Chondrocyte (in vitro differentiated cells): ENCODE measurements at regions not wholly inside any gene's neighbourhood (a gene's known extent, or its start where the extent isn't known, plus 50 kb on each side); places are given as distances from the start of the nearest gene placed in this dataset.

Experiments
- DNase-seq: peaks from one replicate; pipeline ENCODE4 v3.0.0; 2021; ENCODE audit warnings: mixed read lengths, low spot score
- H3K27ac Mint-ChIP-seq: one replicate; pipeline ENCODE4 v1.8.0; 2021; ENCODE audit warnings: mild to moderate bottlenecking, moderate library complexity, mixed read lengths; ENCODE audit not compliant: unreplicated experiment
- H3K27me3 Mint-ChIP-seq: 2 replicates; pipeline ENCODE4 v1.8.0; 2021; ENCODE audit warnings: low read depth, mixed read lengths
- H3K36me3 Mint-ChIP-seq: 2 replicates; pipeline ENCODE4 v1.8.0; 2021; ENCODE audit warnings: low read depth, mixed read lengths
- H3K4me1 Mint-ChIP-seq: 2 replicates; pipeline ENCODE4 v1.8.0; 2021; ENCODE audit warnings: low read depth, mild to moderate bottlenecking, mixed read lengths
- H3K4me3 Mint-ChIP-seq: one replicate; pipeline ENCODE4 v1.8.0; 2021; ENCODE audit warnings: mild to moderate bottlenecking, moderate library complexity, mixed read lengths; ENCODE audit not compliant: unreplicated experiment
- H3K9me3 Mint-ChIP-seq: 2 replicates; pipeline ENCODE4 v1.8.0; 2021; ENCODE audit warnings: low read depth, mixed read lengths
- TF ChIP-seq, protein P1 (sequence below): fragments of 200-600 bp; sonication (generic); IDR thresholded peaks from 2 replicates; pipeline ENCODE4 v1.5.0; 2021; ENCODE audit warnings: antibody characterized with exemption, mild to moderate bottlenecking, moderate library complexity

DNA sequence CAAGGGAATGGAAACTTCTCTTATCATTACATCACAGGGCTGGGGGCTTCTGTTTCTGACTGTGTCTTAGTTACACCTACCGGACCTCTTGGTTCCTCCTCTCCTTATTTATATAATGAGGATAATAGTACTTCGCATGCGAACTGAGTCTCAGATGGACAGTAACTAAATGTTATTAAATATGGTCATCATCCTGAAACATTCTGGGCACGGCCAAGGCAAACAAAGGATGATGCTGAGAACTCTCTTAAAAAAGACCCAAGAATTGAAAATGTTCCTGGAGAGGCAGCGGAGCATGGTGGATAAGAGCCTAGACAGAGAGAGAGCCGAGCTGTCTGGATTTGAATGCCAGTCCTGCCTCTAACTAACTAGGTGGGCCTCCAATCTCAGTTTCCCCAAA is 119.8 kb upstream of the SASH1 start:
- H3K27me3 Mint-ChIP-seq, result no peaks in the 10 kb centered on the region
- H3K4me3 Mint-ChIP-seq, result no peak overlapping the region
- TF ChIP-seq, protein P1, sequence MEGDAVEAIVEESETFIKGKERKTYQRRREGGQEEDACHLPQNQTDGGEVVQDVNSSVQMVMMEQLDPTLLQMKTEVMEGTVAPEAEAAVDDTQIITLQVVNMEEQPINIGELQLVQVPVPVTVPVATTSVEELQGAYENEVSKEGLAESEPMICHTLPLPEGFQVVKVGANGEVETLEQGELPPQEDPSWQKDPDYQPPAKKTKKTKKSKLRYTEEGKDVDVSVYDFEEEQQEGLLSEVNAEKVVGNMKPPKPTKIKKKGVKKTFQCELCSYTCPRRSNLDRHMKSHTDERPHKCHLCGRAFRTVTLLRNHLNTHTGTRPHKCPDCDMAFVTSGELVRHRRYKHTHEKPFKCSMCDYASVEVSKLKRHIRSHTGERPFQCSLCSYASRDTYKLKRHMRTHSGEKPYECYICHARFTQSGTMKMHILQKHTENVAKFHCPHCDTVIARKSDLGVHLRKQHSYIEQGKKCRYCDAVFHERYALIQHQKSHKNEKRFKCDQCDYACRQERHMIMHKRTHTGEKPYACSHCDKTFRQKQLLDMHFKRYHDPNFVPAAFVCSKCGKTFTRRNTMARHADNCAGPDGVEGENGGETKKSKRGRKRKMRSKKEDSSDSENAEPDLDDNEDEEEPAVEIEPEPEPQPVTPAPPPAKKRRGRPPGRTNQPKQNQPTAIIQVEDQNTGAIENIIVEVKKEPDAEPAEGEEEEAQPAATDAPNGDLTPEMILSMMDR, result no peak
- no peak for DNase-seq
- peak overlapping the region; percentile 81 for H3K27ac Mint-ChIP-seq
- H3K36me3 Mint-ChIP-seq, result no peaks in the 10 kb centered on the region
- H3K4me1 Mint-ChIP-seq, result peaks cover 22% of the 10 kb centered on the region
- H3K9me3 Mint-ChIP-seq, result no peaks in the 10 kb centered on the region

DNA sequence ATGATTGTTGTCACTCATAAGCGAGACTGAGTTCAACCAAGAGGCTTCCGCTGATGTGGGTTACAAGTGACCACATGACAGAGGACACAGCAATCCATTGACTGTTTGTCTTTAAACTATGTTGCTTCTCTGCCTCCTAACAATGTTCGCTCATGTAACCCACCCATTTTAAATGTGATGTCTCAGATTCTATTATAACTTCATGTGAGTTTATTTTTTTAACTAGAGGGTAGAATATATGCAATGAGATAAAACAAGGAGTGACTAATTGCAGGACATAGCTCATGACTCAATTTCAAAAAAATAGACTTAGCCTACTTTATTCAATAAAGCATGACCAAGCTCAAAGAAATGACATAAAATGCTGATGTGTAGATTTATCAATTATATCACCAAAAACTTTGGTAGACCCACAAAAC is 119.2 kb upstream of the SASH1 start:
- Mint-ChIP-seq H3K4me1 (peaks cover 22% of the 10 kb centered on the region), H3K27ac (peak overlapping the region; percentile 47), H3K36me3 (no peaks in the 10 kb centered on the region), H3K9me3 (no peaks in the 10 kb centered on the region), H3K27me3 (no peaks in the 10 kb centered on the region), H3K4me3 (no peak overlapping the region)
- TF ChIP-seq, protein P1, result no peak
- DNase-seq, result no peak

DNA sequence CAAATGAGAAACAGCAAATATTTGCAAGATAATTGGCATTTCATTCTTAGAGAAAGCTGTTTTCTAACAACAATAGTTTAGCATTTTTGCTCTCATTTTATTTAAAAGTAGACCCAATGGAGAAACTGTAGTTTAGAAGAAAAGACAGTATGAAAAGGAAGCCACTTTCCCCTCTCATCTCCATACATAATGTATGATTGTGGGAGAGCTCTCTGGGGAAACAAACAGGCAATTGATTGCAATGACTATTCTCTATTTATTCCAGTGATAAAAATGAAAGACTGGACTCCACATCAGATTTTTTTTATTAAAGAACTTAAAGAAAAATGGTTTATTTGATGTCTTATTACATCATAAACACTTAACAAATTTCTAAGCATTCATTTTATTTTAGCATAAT is 116.8 kb upstream of the SASH1 start:
- peaks cover 23% of the 10 kb centered on the region for H3K4me1 Mint-ChIP-seq
- H3K36me3 Mint-ChIP-seq, result no peaks in the 10 kb centered on the region
- no peak overlapping the region for H3K4me3 Mint-ChIP-seq
- no peaks in the 10 kb centered on the region for H3K27me3 Mint-ChIP-seq
- no peaks in the 10 kb centered on the region for H3K9me3 Mint-ChIP-seq
- TF ChIP-seq, protein P1, result no peak
- DNase-seq, result no peak
- H3K27ac Mint-ChIP-seq, result no peak overlapping the region

DNA sequence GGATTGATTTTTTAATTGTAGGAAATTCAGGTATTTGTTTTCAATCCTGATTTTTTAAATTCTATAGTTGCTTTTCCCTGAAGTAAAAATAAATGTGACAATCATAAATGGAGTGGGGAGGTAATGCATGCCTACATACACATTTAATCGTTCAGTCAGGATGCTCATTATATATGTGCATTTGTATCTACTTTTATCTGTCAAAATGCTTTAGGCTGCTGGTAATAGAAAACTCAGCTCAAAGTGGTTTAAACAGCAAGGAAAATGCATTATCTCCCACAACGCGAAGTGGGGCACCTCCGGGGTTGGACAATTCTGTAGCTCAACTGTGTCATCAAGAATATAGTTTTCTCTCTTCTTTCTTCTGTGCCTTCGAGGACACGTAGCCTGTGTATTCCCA is 116.4 kb upstream of the SASH1 start:
- DNase-seq, result no peak
- Mint-ChIP-seq H3K27me3 (no peaks in the 10 kb centered on the region), H3K4me1 (peaks cover 25% of the 10 kb centered on the region), H3K4me3 (no peak overlapping the region), H3K36me3 (no peaks in the 10 kb centered on the region), H3K27ac (no peak overlapping the region), H3K9me3 (no peaks in the 10 kb centered on the region)
- TF ChIP-seq, protein P1, result no peak

DNA sequence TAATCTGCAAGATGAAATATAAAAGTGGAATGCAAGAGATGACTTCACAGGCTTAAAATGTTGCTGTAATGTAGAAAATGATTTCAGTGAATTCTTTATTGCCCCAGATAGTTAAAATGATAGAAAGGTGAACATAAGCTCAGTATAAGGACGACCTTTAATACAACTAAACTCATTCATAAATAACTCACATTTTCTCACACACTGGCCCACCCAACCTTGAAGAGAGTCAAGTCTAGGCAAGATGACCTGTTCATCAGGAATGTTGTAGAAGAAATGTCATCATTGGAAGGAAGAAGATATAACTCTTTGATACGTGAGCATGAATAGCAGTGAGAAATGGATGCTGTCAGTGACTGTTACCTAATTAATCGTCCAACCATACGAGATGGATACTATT is 111.1 kb upstream of the SASH1 start:
- Mint-ChIP-seq H3K4me3 (no peak overlapping the region), H3K27me3 (no peaks in the 10 kb centered on the region), H3K36me3 (no peaks in the 10 kb centered on the region), H3K4me1 (peaks cover 23% of the 10 kb centered on the region), H3K27ac (peak overlapping the region; percentile 58), H3K9me3 (no peaks in the 10 kb centered on the region)
- TF ChIP-seq, protein P1, result no peak
- no peak for DNase-seq
